NCI-H446 treated with DMSO at 0.1 percent for 48 hours (cell line): ENCODE measurements at regions not wholly inside any gene's neighbourhood (a gene's known extent, or its start where the extent isn't known, plus 50 kb on each side); places are given as distances from the start of the nearest gene placed in this dataset.

Experiments
- DNase-seq: peaks from one replicate; lab custom pipeline; 2025; lab: John Stamatoyannopoulos, UW

DNA sequence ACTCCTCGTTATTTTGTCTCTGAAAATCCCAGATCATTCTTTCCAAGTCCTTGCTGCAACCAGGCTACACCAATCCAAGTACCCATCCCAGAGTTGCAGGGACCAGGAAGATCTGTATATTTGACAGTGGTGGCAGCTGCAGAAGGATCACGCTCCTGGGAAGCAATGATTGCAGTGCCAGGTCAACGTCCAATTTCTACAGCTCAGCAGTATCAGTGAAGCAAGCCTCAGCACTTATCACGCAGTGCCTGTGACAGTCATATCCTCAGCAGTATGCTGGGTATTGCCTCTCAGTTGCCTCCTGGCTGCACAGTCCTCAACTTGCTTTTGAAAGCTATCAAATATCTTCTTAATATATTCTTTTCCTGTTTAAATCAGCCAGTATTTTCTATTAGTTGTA is 66.7 kb downstream of the BARHL2 start:
- no peak for DNase-seq

GRCh38 chr1:90640325-90640724 is 76.8 kb downstream of the BARHL2 start:
- DNase-seq = no peak

DNA sequence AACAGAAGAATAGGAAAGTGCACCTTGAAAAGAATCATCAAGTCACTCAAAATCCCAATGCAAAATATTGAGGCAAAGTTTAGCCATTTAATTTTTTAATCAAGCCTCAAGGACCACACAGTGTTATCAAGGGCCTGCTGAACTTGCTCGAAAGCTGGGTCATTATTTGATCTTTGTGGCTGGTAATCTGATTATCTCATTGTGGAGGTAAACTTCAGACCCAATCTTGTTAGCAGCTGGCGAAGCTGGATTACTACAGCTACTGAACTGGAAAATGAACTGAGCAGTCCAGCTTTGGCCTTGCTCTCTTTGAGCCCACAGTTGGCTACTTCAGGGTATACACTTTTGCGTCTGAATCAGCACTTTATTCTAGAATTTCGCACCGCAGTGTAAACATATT is 94.4 kb downstream of the BARHL2 start:
- DNase-seq = no peak

GRCh38 chr1:90621986-90622385 is 95.1 kb downstream of the BARHL2 start:
- DNase-seq = no peak

DNA sequence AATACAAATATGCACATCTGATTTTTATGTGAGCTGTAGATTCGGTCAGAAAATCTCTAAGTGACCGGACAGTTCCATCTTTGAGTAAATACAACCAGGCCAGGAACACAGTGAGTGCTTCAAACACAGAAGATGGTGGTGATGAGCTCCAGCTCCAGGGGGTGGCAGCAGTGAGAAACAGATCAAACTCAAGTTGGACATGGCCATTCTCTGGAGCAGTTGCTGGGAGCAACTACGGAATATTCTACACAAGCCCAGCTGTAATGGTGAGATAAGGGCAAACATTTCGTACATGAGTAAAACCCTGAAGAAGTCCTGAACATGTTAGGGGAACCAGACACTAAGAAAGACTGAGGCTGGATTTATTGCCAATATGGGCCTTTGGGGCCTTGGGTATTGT is 100.7 kb downstream of the BARHL2 start:
- peak; percentile 7 for DNase-seq

DNA sequence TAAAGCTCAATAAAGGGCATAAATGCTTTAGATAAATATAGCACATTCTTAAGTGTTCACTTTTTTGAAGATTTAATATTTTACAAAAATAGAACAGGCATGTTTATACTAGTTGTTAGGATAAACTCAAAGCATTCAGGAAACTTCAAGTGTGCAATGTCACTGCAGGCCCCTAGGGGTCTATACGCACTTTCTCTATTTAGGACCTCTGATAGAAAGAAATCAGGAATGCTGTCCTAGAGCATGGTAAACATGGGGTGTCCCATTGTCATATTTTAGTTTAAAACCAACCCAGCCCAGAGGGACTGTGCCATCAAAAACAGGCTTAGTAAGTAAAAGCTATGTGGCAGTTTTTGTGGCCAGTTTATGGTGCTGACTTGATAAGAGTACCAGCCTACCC is 102.2 kb downstream of the BARHL2 start:
- DNase-seq = no peak

DNA sequence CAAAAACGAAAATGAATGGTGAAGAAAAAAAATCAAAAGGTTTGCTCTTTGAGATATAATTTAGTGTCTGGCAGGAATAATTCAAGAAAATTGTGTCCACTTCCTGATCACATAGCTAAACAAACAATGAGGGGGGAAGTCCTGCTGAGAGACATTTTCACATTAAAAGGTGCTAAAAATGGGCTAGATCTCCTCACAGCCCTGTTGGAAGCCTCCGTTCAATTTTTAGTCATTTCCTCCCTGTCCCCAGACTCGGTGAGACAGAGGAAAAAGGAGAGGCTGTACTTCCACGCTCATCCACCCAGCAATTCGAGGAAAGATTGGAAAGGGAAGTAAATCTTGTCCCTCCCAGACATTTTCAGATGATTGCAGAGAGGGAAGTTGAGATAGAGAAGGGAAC is 103.7 kb downstream of the BARHL2 start:
- DNase-seq = no peak

DNA sequence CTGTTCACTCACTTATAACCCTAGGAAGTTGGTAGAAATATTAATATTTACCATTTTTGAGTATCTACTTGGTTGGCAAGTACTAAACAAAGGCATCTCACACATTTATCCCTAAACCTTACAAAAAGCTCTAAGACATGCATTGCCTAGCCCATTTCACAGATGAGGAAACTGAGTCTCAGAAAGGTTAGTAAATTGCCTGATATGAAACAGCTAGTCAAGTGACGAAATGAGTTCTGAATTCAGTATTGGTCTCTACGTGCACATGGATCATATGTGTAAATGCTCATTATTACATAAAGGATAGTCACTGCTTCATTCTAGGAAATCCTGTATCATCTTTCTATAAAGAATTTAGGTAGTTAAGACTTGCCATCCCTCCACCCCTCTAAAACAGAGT is 105.1 kb downstream of the BARHL2 start:
- no peak for DNase-seq

DNA sequence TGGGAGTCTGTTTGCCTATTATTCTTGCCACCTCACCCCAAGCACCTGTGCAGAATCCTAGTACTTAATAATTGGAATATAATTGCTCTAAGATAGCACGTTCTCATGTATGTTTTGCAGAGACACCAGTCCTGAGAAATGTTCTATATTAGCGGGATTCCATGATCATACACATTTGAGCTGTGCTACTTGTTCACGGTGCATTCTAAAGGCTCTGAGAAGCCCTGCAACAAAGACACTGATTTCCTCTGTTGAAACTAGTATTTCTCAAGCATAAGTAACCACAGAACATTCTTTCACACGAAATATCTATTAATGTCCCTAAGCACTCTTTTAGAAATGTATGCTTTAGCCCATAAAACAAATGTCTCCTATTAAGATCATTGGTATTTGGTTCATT is 109.4 kb downstream of the BARHL2 start:
- no peak for DNase-seq

GRCh38 chr1:90605070-90605469 is 112.0 kb downstream of the BARHL2 start:
- peak; percentile 5 for DNase-seq

DNA sequence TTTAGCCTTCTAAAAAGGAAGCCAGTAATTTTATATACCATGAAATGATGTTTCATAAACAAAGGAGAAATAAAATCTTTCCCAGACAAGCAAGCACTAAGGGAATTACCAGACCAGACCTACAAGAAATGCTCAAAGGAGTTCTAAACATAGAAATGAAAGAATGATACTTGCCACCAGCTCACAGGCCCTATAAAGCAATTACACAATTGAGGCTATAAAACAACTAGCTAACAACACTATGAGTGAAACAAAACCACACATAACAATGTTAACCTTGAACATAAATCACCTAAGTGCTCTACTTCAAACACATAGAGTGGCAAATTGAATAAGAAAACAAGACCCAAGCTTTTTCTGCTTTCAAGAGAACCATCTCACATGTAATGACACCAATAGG is 123.8 kb downstream of the BARHL2 start:
- DNase-seq = no peak

GRCh38 chr1:90591970-90592356 is 125.1 kb downstream of the BARHL2 start:
- DNase-seq = no peak

DNA sequence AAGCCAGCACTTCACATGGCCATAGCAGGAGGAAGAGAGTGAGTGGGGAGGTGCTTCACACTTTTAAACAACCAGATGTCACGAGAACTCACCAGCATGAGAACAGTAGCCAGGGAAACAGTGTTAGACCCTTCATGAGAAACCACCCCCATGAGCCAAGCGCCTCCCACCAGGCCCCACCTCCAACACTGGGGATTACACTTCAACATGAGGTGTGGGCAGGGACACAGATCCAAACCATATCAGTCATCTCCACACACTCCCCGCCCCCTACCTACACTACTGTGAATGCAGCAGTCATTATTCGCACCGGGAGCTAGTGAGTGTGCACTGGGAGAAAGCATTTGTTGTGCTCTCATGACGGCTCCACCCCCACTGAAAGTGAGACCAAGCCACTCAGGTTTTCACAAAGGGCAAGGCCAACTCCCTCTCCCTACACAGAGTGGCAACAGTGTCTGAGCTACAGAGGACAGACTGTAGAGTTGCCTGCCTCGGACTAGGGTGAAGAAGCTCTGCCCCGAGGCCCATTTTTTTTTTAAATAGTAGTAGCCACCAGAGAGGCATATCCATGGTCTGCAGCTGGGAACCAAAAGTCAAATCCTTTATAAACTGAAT is 125.6 kb downstream of the BARHL2 start:
- no peak for DNase-seq

DNA sequence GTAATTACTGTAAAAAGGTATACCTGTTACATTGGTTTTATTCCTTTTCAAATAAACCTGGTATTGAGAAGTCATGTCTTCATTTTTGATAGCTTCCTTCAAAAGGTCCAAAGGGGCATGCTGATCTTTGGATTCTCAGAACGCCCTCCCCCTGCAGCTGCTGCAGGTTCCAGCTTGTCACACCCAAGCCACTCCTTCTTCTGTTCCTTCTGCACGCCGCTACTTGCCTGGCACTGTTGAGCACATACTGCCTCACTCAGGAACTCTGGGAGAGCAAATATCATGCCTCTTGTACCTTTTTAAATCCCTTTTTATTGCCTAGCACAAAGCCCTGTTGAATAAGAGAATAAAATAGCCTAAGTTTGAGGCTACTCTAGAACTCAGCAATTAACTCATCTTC is 136.9 kb downstream of the BARHL2 start:
- no peak for DNase-seq

- DNase-seq = peak; percentile 9
These were observed 137.8 kb downstream of the BARHL2 start for GRCh38 chr1:90579212-90579802.

DNA sequence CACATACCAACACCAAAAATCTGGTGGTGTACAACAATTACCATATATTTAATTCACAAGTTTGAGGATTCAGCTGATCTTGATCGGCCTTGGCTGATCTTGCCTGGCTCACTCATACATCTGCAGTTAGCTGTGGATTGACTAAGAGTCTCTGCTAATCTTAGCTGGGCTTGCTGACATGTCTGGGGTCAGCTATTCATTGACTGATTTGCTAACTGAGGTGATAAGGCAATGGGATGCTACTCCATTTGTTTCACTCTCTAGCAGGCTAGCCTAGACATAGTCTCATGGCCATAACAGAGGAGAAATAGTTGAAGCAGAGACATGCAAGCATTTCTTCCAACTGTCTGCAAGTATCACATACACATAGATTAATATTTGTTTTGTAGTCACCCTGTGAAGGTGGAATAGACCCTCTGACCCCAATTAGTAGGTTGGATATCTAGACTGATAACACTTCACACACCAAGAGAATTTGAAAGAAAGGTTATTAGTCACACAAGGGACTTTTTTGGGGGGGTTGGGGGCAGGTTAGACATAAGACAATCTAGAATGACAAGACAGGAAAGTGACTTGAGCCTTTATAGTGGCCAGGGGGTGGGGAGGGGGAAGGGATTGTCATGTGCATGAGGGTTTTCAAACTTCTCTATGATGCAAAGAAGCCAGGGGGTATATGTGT is 142.3 kb downstream of the BARHL2 start:
- DNase-seq = no peak

GRCh38 chr1:90573736-90574135 is 143.4 kb downstream of the BARHL2 start:
- no peak for DNase-seq

- no peak for DNase-seq
These were observed 144.7 kb downstream of the BARHL2 start for GRCh38 chr1:90572446-90572845.

- DNase-seq = no peak
These were observed 148.7 kb downstream of the BARHL2 start for GRCh38 chr1:90568436-90568835.

DNA sequence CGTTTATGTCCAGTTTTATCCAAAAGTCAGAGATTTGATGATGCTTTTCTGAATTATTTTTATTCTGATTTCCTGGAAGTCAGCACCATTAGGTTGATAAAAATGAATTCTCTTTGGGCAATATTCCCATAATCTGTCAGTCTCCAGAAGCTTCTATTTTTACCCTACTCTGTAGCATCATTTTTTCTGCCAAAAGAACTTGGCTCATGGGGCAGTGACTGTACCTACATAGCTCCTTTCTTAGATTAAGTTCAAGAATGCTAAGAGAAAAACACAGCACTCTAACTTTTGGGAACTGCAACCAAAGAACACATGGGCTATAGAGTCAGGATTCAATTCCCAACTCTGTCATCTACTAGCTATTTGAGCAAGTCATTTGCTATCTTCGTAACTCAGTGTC is 152.9 kb downstream of the BARHL2 start:
- peak; percentile 39 for DNase-seq

DNA sequence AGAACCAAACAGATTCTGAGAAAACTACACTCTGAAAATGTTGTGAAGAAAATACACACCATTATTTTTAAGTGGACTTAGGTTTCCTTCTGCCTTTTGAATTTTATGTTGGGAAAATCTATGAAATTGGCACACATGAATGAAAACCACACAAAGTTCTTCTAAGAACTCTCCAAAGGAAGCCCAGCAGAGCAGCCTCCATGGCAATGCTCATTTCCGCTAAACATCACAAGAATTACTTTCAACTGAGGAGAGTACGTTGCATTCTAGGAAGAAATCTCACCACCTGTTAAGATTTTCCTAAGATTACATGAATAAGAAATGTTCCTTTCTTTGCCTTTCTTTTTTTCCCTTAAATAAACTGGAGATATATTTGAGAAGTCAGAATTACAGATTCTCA is 154.2 kb downstream of the BARHL2 start:
- DNase-seq = no peak

GRCh38 chr1:90561911-90562310 is 155.2 kb downstream of the BARHL2 start:
- DNase-seq = no peak

GRCh38 chr1:90561103-90561783 is 155.9 kb downstream of the BARHL2 start:
- DNase-seq = no peak
